ENCODE measurements at regions not wholly inside any gene's neighbourhood (a gene's known extent, or its start where the extent isn't known, plus 50 kb on each side); places are given as distances from the start of the nearest gene placed in this dataset.

GRCh38 chr12:42729535-42729900 is 140.0 kb upstream of the PRICKLE1 start:
- no peak overlapping the region for H3K4me3 Mint-ChIP-seq
- no peaks in the 10 kb centered on the region for H4K20me1 ChIP-seq (ENCODE audit: insufficient read depth, low read length)
- H3K36me3 Mint-ChIP-seq = no peaks in the 10 kb centered on the region
- H3K4me1 ChIP-seq (ENCODE audit: control insufficient read depth in 1 of 2, insufficient read depth in 2 of 2, low read length in 2 of 2) = no peaks in the 10 kb centered on the region
- no peaks in the 10 kb centered on the region for H3K79me2 ChIP-seq (ENCODE audit: insufficient read depth, low read length)
- intact Hi-C loops (cut with micrococcal nuclease) = no loop called here
- no peak overlapping the region for H3K27ac Mint-ChIP-seq
- no CpG with 5 or more reads among the region's 3 CpGs for WGBS (ENCODE audit: insufficient coverage)
- peaks cover 20 to 21% of the 10 kb centered on the region in 2 donors for H3K9me3 ChIP-seq (replicated peaks in 1 of 2; ENCODE audit: control insufficient read depth in 1 of 2, insufficient read depth in 1 of 2, low read length in 2 of 2)
- peaks cover 0 to 2% (median 0%) of the 10 kb centered on the region in 3 donors for H3K27me3 Mint-ChIP-seq (ENCODE audit: low read depth in 3 of 3)
- no peaks in the 10 kb centered on the region for H3K4me1 Mint-ChIP-seq
- no peak overlapping the region for H2AFZ ChIP-seq (ENCODE audit: insufficient read depth, low read depth, low read length, poor library complexity, severe bottlenecking)
- no peak overlapping the region for H3K27ac ChIP-seq (ENCODE audit: low read depth in 1 of 2, low read length in 2 of 2)
- H3K9me3 Mint-ChIP-seq = peaks cover 4 to 20% (median 9%) of the 10 kb centered on the region in 7 donors
- TF ChIP-seq CTCF (IDR thresholded peaks at IDR 0.05) = no peak
- H3K27me3 ChIP-seq (ENCODE audit: control insufficient read depth in 2 of 2, insufficient read depth in 2 of 2, low read length in 2 of 2) = no peaks in the 10 kb centered on the region
- H3K4me3 ChIP-seq (replicated peaks in 1 of 3; ENCODE audit: low read depth in 2 of 3, low read length in 3 of 3) = no peak overlapping the region
- H3K4me2 ChIP-seq (replicated peaks; ENCODE audit: extremely low read depth, low read length, poor library complexity, severe bottlenecking) = no peak overlapping the region
- H3K36me3 ChIP-seq (replicated peaks in 1 of 2; ENCODE audit: control insufficient read depth in 1 of 2, insufficient read depth in 2 of 2, low read length in 2 of 2) = no peaks in the 10 kb centered on the region
- no peak for DNase-seq
- no peak overlapping the region for H3K9ac ChIP-seq (ENCODE audit: insufficient read depth, low read length, poor library complexity, severe bottlenecking)

GRCh38 chr12:42728770-42729534 is 139.4 kb upstream of the PRICKLE1 start:
- H3K27ac Mint-ChIP-seq = no peak overlapping the region
- WGBS (ENCODE audit: insufficient coverage) = no CpG with 5 or more reads among the region's 9 CpGs

More at GRCh38 chr12:42728770-42729534, 139.4 kb upstream of the PRICKLE1 start:
- H3K4me1 Mint-ChIP-seq = no peaks in the 10 kb centered on the region
- Histone ChIP-seq H3K4me3 (replicated peaks in 1 of 3; ENCODE audit: low read depth in 2 of 3, low read length in 3 of 3) (no peak overlapping the region), H3K27ac (ENCODE audit: low read depth in 1 of 2, low read length in 2 of 2) (no peak overlapping the region), H3K4me1 (ENCODE audit: control insufficient read depth in 1 of 2, insufficient read depth in 2 of 2, low read length in 2 of 2) (no peaks in the 10 kb centered on the region), H3K79me2 (ENCODE audit: insufficient read depth, low read length) (no peaks in the 10 kb centered on the region), H4K20me1 (ENCODE audit: insufficient read depth, low read length) (no peaks in the 10 kb centered on the region), H3K36me3 (replicated peaks in 1 of 2; ENCODE audit: control insufficient read depth in 1 of 2, insufficient read depth in 2 of 2, low read length in 2 of 2) (no peaks in the 10 kb centered on the region), H2AFZ (ENCODE audit: insufficient read depth, low read depth, low read length, poor library complexity, severe bottlenecking) (no peak overlapping the region), H3K9ac (ENCODE audit: insufficient read depth, low read length, poor library complexity, severe bottlenecking) (no peak overlapping the region), H3K4me2 (replicated peaks; ENCODE audit: extremely low read depth, low read length, poor library complexity, severe bottlenecking) (no peak overlapping the region), H3K27me3 (ENCODE audit: control insufficient read depth in 2 of 2, insufficient read depth in 2 of 2, low read length in 2 of 2) (no peaks in the 10 kb centered on the region), H3K9me3 (replicated peaks in 1 of 2; ENCODE audit: control insufficient read depth in 1 of 2, insufficient read depth in 1 of 2, low read length in 2 of 2) (peaks cover 20 to 21% of the 10 kb centered on the region in 2 donors)
- no peaks in the 10 kb centered on the region for H3K36me3 Mint-ChIP-seq
- no peak overlapping the region for H3K4me3 Mint-ChIP-seq
- peaks cover 0 to 2% (median 0%) of the 10 kb centered on the region in 3 donors for H3K27me3 Mint-ChIP-seq (ENCODE audit: low read depth in 3 of 3)
- peaks cover 7 to 21% (median 11%) of the 10 kb centered on the region in 7 donors for H3K9me3 Mint-ChIP-seq
- no peak for DNase-seq
- no peak for TF ChIP-seq CTCF (IDR thresholded peaks at IDR 0.05)
- intact Hi-C loops (cut with micrococcal nuclease) = no loop called here
